ENCODE measurements at regions not wholly inside any gene's neighbourhood (a gene's known extent, or its start where the extent isn't known, plus 50 kb on each side); places are given as distances from the start of the nearest gene placed in this dataset.

- no peak for TF ChIP-seq CTCF (IDR thresholded peaks at IDR 0.05)
- no peak for TF ChIP-seq EZH2 (IDR thresholded peaks at IDR 0.05)
These were observed 73.9 kb upstream of the FSTL5 start for GRCh38 chr4:162237676-162238075.
